Mammary epithelial cell (primary cell): ENCODE measurements at regions not wholly inside any gene's neighbourhood (a gene's known extent, or its start where the extent isn't known, plus 50 kb on each side); places are given as distances from the start of the nearest gene placed in this dataset.

ENCODE experiments used
- CTCF ChIP-seq, 2 donors: IDR thresholded peaks in 1 of 2; conservative IDR thresholded peaks in 1 of 2; 2 replicates each; pipeline ENCODE4 v1.5.1; 2011 to 2012; ENCODE audit warnings: inconsistent platforms in 2 of 2, low read length in 2 of 2, mild to moderate bottlenecking in 2 of 2, control low read depth in 1 of 2, low read depth in 1 of 2; ENCODE audit not compliant: insufficient read depth in 1 of 2; ENCODE audit errors: extremely low read depth in 1 of 2
- EZH2 ChIP-seq: IDR thresholded peaks from 2 replicates; pipeline ENCODE4 v1.6.1; 2012; ENCODE audit warnings: low read length, inconsistent platforms, borderline replicate concordance

- TF ChIP-seq CTCF (conservative IDR thresholded peaks at IDR 0.05 in 1 of 2, IDR thresholded peaks at IDR 0.05 in 1 of 2; ENCODE audit: extremely low read depth in 1 of 2, insufficient read depth in 1 of 2, low read depth in 1 of 2, low read length in 2 of 2) (no peak), EZH2 (no peak)
These were observed 738.1 kb downstream of the HDGFL1 start for GRCh38 chr6:23307516-23307915.
